OCI-LY1 (cell line): ENCODE measurements at regions not wholly inside any gene's neighbourhood (a gene's known extent, or its start where the extent isn't known, plus 50 kb on each side); places are given as distances from the start of the nearest gene placed in this dataset.

Experiments
- H2AFZ ChIP-seq: fragments of 200-600 bp; sonication (generic), shearing (Covaris generic); 2 replicates; pipeline ENCODE4 v1.6.0; 2014; ENCODE audit warnings: antibody characterized with exemption, mild to moderate bottlenecking, low read length
- H3F3A ChIP-seq: fragments of 200-600 bp; sonication (generic), shearing (Covaris generic); 2 replicates; pipeline ENCODE4 v1.6.0; 2014; ENCODE audit warnings: mild to moderate bottlenecking, antibody characterized with exemption, low read length, moderate library complexity; ENCODE audit not compliant: insufficient read depth
- H3K27ac ChIP-seq: fragments of 200-600 bp; sonication (generic); 2 replicates; pipeline ENCODE4 v1.5.1; 2014; ENCODE audit warnings: low read length, mixed run types, mild to moderate bottlenecking, low read depth; ENCODE audit not compliant: poor library complexity, severe bottlenecking
- H3K27me3 ChIP-seq: fragments of 200-600 bp; sonication (generic); 2 replicates; pipeline ENCODE4 v1.6.0; 2014; ENCODE audit warnings: antibody characterized with exemption, mild to moderate bottlenecking, low read length, moderate library complexity; ENCODE audit not compliant: insufficient read depth
- H3K36me3 ChIP-seq: fragments of 200-600 bp; sonication (generic); 2 replicates; pipeline ENCODE4 v1.6.1; 2014; ENCODE audit warnings: mild to moderate bottlenecking, antibody characterized with exemption, low read length, moderate library complexity, mixed read lengths; ENCODE audit not compliant: insufficient read depth
- H3K4me1 ChIP-seq: fragments of 200-600 bp; sonication (generic); 2 replicates; pipeline ENCODE4 v1.5.1; 2014; ENCODE audit warnings: mild to moderate bottlenecking, low read length, moderate library complexity; ENCODE audit not compliant: insufficient read depth, severe bottlenecking
- H3K4me2 ChIP-seq: fragments of 200-600 bp; sonication (generic), shearing (Covaris generic); 2 replicates; pipeline ENCODE4 v1.6.1; 2014; ENCODE audit warnings: low read length
- H3K4me3 ChIP-seq: fragments of 200-600 bp; sonication (generic); 2 replicates; pipeline ENCODE4 v1.5.1; 2014; ENCODE audit warnings: low read length, low read depth, mild to moderate bottlenecking, mixed read lengths; ENCODE audit not compliant: poor library complexity, severe bottlenecking
- H3K79me2 ChIP-seq: fragments of 200-600 bp; shearing (Covaris generic); 2 replicates; pipeline ENCODE4 v1.6.1; 2016; ENCODE audit warnings: mixed run types, low read length, mixed read lengths; ENCODE audit not compliant: insufficient read depth
- H3K9ac ChIP-seq: fragments of 200-600 bp; sonication (generic), shearing (Covaris generic); 2 replicates; pipeline ENCODE4 v1.6.1; 2014; ENCODE audit warnings: mild to moderate bottlenecking, low read length, mixed read lengths
- H3K9me2 ChIP-seq: fragments of 200-600 bp; sonication (generic), shearing (Covaris generic); 2 replicates; pipeline ENCODE4 v1.6.1; 2014; ENCODE audit warnings: low read depth, mild to moderate bottlenecking, low read length, mixed read lengths
- H3K9me3 ChIP-seq: fragments of 200-600 bp; shearing (Covaris generic); 2 replicates; pipeline ENCODE4 v1.6.1; 2014; ENCODE audit warnings: low read length, mixed read lengths
- H4K20me1 ChIP-seq: fragments of 200-600 bp; sonication (generic), shearing (Covaris generic); 2 replicates; pipeline ENCODE4 v1.6.0; 2016; ENCODE audit warnings: mild to moderate bottlenecking, low read length; ENCODE audit not compliant: insufficient read depth
- CTCF ChIP-seq: fragments of 200-600 bp; sonication (generic), shearing (Covaris generic); IDR thresholded peaks from 2 replicates; pipeline ENCODE4 v1.5.1; 2017; ENCODE audit warnings: mild to moderate bottlenecking, antibody characterized with exemption, low read length, moderate library complexity, mixed read lengths
- EZH2 ChIP-seq: fragments of 200-600 bp; sonication (generic), shearing (Covaris generic); IDR thresholded peaks from 2 replicates; pipeline ENCODE4 v1.8.0; 2017; ENCODE audit warnings: borderline replicate concordance, mixed run types, mild to moderate bottlenecking, antibody characterized with exemption, low read length, moderate library complexity, mixed read lengths

DNA sequence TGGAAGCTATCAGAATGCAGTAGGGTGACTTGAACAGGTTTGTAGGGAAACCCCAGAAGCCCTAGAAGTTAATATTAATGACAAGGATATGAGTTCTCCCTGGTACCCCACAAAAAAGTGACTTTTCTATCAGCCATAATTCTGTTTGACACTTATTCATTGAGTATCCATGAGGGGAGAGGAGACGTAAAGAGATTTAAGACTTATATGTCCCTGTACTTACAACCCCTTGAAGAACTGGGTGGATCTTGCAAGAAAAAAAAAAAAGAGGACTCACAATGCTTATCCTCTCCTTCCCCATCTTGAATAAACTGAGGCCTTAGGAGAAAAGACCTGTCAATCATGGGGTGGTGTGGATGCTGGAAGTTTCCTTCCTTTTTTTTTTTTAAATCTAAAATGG, 203.5 kb downstream of the CBLN1 start:
- TF ChIP-seq CTCF = no peak
- no peak for TF ChIP-seq EZH2
- Histone ChIP-seq H3K79me2 (no peaks in the 10 kb centered on the region), H3K4me1 (no peaks in the 10 kb centered on the region)

DNA sequence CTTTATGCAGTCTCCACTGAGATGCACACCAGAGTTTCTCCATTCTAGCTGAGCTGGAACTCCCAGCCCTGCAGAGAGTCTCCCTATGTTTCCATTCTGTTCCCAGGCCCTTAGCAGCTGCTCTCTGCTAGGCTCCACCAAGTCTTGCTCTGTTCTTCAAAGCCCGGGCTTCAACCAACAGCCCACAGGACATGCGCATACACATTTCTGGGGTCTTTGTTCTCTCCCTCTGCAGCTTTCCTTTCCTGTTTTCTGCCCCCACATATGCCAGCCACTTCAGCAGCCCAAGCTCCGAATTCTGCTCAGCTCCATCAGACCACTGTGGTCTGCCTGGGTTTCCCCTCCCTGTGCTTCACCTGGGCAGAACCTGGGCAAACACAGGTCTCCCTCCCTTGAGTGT, 205.9 kb downstream of the CBLN1 start:
- H3F3A ChIP-seq = no peaks in the 10 kb centered on the region

More for the DNA sequence above, 203.5 kb downstream of the CBLN1 start:
- H3K4me3 ChIP-seq = no peak overlapping the region
- no peak overlapping the region for H3K4me2 ChIP-seq
- H3F3A ChIP-seq = no peaks in the 10 kb centered on the region
- no peaks in the 10 kb centered on the region for H3K27me3 ChIP-seq
- H3K9me2 ChIP-seq = no peaks in the 10 kb centered on the region
- no peak overlapping the region for H3K27ac ChIP-seq
- H3K9ac ChIP-seq = no peak overlapping the region
- no peaks in the 10 kb centered on the region for H4K20me1 ChIP-seq
- H2AFZ ChIP-seq = no peak overlapping the region
- no peaks in the 10 kb centered on the region for H3K36me3 ChIP-seq
- H3K9me3 ChIP-seq = no peaks in the 10 kb centered on the region

DNA sequence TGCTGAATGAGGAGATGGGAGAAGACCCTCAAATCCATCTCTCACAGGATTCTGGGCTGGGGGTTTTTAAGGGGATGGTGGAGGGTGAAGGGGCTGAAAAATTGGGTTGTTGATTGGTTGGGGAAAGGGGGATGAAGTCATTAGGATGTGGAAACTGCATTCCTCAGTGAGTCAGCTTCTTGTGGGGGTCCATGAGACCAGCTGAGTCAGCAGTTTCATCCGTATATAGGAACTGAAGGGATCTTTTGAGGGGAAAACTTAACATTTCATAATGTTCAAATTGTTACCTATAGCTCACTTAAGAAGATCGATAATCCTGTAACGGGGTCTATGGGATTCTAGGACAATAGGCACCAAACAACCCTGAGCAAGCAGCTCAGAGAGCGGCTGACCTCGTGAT, 213.4 kb downstream of the CBLN1 start:
- TF ChIP-seq CTCF (no peak), EZH2 (no peak)
- no peaks in the 10 kb centered on the region for H4K20me1 ChIP-seq
- no peaks in the 10 kb centered on the region for H3K9me3 ChIP-seq
- no peaks in the 10 kb centered on the region for H3F3A ChIP-seq
- no peak overlapping the region for H3K9ac ChIP-seq
- H3K4me3 ChIP-seq = no peak overlapping the region
- H3K79me2 ChIP-seq = no peaks in the 10 kb centered on the region
- H3K4me1 ChIP-seq = no peaks in the 10 kb centered on the region
- H3K27me3 ChIP-seq = no peaks in the 10 kb centered on the region
- no peak overlapping the region for H3K27ac ChIP-seq
- H2AFZ ChIP-seq = no peak overlapping the region
- no peaks in the 10 kb centered on the region for H3K36me3 ChIP-seq
- no peak overlapping the region for H3K4me2 ChIP-seq
- H3K9me2 ChIP-seq = no peaks in the 10 kb centered on the region

More for the DNA sequence above, 205.9 kb downstream of the CBLN1 start:
- Histone ChIP-seq H3K4me3 (no peak overlapping the region), H3K4me2 (no peak overlapping the region), H3K4me1 (no peaks in the 10 kb centered on the region), H3K9me2 (no peaks in the 10 kb centered on the region), H3K9ac (no peak overlapping the region), H3K79me2 (no peaks in the 10 kb centered on the region), H4K20me1 (no peaks in the 10 kb centered on the region), H3K27ac (no peak overlapping the region), H3K27me3 (no peaks in the 10 kb centered on the region), H2AFZ (no peak overlapping the region), H3K9me3 (no peaks in the 10 kb centered on the region), H3K36me3 (no peaks in the 10 kb centered on the region)
- TF ChIP-seq CTCF (no peak), EZH2 (no peak)
